ENCODE measurements at regions not wholly inside any gene's neighbourhood (a gene's known extent, or its start where the extent isn't known, plus 50 kb on each side); places are given as distances from the start of the nearest gene placed in this dataset.

DNA sequence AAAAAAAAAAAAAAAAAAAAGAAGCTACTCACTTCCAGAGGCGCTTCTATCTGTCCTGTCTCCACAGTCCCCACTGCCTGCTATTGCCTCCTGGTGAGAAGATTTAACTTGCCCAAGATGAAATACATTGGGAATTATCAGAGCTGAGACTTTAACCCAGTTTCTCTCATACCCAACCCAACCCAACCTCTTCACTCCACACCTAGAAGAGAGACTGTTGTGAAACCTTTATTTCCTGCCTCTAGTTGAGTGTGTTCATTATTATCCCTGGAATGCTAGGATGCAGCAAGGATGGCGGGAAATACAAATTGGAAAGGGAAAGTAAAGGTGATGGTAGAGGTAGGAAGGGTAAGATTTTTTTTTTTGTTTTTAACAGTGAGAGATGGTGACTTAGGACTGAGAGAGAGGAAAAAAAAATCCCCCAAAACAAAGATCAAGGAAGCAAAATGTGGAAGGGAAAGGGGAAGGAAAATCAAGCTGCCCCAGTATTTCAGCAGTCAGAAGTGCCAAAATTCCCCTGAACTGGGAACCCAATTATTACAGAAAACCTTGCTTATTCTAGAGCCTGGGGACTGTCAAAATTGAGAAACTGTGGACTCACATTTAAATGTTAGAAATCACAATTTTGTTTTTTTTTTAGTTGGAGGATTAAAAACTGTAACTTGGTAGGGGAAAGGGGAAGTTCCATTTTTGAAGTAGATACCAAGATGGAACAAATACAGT lies 253.0 kb downstream of the PTTG2 start:
- no peaks in the 10 kb centered on the region for H3K9me3 ChIP-seq (ENCODE audit: low read depth, low read length)
- no peak overlapping the region for H3K4me3 ChIP-seq (ENCODE audit: low read length)
- H3K27me3 ChIP-seq (ENCODE audit: insufficient read depth, low read length), result no peaks in the 10 kb centered on the region
- H3K4me1 ChIP-seq (ENCODE audit: insufficient read depth, low read length), result peaks cover 14% of the 10 kb centered on the region

GRCh38 chr4:38222892-38223291 lies 262.7 kb downstream of the PTTG2 start:
- Histone ChIP-seq H3K4me1 (ENCODE audit: insufficient read depth, low read length) (peaks cover 8% of the 10 kb centered on the region), H3K4me3 (ENCODE audit: low read length) (no peak overlapping the region), H3K9me3 (ENCODE audit: low read depth, low read length) (no peaks in the 10 kb centered on the region), H3K27me3 (ENCODE audit: insufficient read depth, low read length) (no peaks in the 10 kb centered on the region)

DNA sequence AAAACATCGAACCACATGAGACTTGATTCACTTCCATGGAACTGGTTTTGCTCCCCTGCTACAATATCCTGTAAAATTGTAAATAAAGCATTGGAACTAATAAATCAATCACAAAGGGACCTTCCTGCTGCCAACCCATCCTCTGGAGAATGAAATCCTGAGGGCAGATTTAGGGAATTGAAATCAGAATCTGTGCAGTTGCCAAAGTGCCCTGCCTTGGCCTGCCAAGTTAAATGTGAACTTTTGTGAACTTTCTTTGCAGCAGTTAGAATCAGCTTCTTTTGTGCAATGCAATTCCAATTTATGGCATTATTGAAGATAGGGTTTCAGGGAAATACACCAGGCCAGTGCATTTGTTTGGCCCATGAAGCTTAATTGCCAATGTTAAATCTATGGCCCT lies 263.1 kb downstream of the PTTG2 start:
- H3K9me3 ChIP-seq (ENCODE audit: low read depth, low read length), result no peaks in the 10 kb centered on the region
- H3K27me3 ChIP-seq (ENCODE audit: insufficient read depth, low read length), result no peaks in the 10 kb centered on the region
- H3K4me3 ChIP-seq (ENCODE audit: low read length), result no peak overlapping the region
- peaks cover 8% of the 10 kb centered on the region for H3K4me1 ChIP-seq (ENCODE audit: insufficient read depth, low read length)

- Histone ChIP-seq H3K27me3 (ENCODE audit: insufficient read depth, low read length) (no peaks in the 10 kb centered on the region), H3K4me3 (ENCODE audit: low read length) (no peak overlapping the region), H3K9me3 (ENCODE audit: low read depth, low read length) (no peaks in the 10 kb centered on the region), H3K4me1 (ENCODE audit: insufficient read depth, low read length) (peaks cover 8% of the 10 kb centered on the region)
Measured at GRCh38 chr4:38223782-38224236, 263.6 kb downstream of the PTTG2 start.

- peaks cover 8% of the 10 kb centered on the region for H3K4me1 ChIP-seq (ENCODE audit: insufficient read depth, low read length)
- H3K27me3 ChIP-seq (ENCODE audit: insufficient read depth, low read length), result no peaks in the 10 kb centered on the region
- H3K9me3 ChIP-seq (ENCODE audit: low read depth, low read length), result no peaks in the 10 kb centered on the region
- H3K4me3 ChIP-seq (ENCODE audit: low read length), result no peak overlapping the region
Measured at GRCh38 chr4:38224850-38225249, 264.7 kb downstream of the PTTG2 start.

DNA sequence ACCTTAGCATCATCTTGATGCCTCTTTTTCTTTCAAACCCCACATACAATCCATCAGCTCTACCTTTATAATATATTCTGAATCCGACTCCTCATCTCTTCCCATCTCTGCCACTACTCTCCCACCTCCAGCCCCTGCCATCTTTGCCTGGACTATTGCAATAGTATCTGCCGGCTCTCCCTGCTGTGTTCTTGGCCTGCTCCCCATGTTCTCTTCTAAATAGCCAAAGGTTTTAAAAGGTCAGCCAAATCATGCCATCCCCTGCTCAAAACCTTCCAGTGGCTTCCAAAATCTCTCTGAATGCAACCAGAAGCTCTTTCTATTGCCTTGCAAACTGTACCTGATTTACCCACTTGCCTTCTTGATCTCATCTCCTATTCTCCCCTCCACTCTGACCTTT lies 266.0 kb downstream of the PTTG2 start:
- peaks cover 8% of the 10 kb centered on the region for H3K4me1 ChIP-seq (ENCODE audit: insufficient read depth, low read length)
- H3K27me3 ChIP-seq (ENCODE audit: insufficient read depth, low read length), result no peaks in the 10 kb centered on the region
- no peaks in the 10 kb centered on the region for H3K9me3 ChIP-seq (ENCODE audit: low read depth, low read length)
- H3K4me3 ChIP-seq (ENCODE audit: low read length), result no peak overlapping the region

DNA sequence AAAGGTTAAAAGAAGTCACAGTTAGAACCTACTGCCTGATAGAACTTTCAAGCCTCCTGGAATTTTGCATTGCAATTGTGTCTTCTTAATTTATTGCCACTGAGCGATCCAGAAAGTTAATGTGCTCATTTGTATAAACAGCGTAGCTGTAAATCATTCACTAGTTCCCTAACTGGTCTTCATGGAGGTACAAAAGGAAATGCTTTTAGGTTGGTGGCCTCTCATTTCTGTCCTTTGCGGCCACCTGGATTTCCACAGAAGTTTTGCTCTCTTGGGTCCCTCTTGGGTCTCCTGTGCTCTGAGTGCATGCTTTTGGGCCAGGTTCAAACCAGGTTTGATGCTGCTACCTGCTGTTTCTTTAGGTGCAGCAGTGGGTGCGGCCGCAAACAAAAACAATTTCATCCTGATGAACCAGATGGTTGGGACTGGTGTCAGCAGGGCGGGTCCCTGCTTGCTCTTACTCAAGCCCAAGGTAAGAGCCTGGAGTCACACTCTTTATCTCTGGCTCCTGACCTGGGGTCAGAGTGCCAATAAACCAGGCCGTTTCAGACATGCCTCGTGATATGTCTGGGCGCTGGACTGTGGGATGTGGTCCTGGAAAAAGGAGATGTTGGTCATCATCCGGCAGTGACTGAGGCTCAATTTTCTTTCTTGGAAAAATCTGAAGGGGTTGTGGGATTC lies 270.1 kb downstream of the PTTG2 start:
- Histone ChIP-seq H3K4me3 (ENCODE audit: low read length) (no peak overlapping the region), H3K9me3 (ENCODE audit: low read depth, low read length) (no peaks in the 10 kb centered on the region), H3K4me1 (ENCODE audit: insufficient read depth, low read length) (peaks cover 17% of the 10 kb centered on the region), H3K27me3 (ENCODE audit: insufficient read depth, low read length) (no peaks in the 10 kb centered on the region)

DNA sequence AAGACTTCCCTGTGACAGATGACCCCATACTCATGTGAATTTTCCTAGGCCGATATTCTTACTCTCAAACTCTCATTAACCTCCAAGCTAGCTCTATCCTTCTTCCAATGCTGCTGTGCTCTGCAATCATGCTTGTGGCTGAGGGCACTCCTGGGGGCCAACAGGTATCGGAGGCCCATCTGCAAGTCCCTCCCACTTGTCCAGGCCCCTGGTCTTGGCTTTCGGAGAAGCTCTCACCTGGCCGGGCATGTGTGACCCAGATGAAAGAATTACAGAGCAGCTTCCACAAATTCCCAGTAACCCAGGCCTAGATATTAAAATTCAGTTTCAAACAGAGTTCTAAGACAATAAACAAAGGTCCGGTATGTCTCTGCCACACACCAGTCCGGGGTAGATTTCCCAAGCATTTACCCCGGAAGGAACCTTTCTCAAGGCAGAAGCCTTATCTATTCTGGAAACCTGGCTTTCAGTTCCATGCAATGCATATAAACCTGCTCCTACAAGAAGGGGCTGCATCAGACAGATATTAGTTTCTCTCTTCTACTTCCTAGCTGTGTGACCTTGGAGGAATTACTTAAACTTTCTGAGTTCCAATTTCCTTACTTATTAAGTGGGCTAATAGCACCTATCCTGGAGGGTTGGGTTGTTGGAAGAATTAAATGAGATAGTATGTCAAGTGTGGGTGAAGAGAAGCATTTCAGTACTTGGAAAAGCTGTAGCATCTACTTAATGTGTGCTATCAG lies 270.8 kb downstream of the PTTG2 start:
- H3K4me3 ChIP-seq (ENCODE audit: low read length), result no peak overlapping the region
- H3K27me3 ChIP-seq (ENCODE audit: insufficient read depth, low read length), result no peaks in the 10 kb centered on the region
- no peaks in the 10 kb centered on the region for H3K9me3 ChIP-seq (ENCODE audit: low read depth, low read length)
- peaks cover 17% of the 10 kb centered on the region for H3K4me1 ChIP-seq (ENCODE audit: insufficient read depth, low read length)

- Histone ChIP-seq H3K9me3 (ENCODE audit: low read depth, low read length) (no peaks in the 10 kb centered on the region), H3K4me1 (ENCODE audit: insufficient read depth, low read length) (peaks cover 17% of the 10 kb centered on the region), H3K4me3 (ENCODE audit: low read length) (no peak overlapping the region), H3K27me3 (ENCODE audit: insufficient read depth, low read length) (no peaks in the 10 kb centered on the region)
Measured at GRCh38 chr4:38231626-38232025, 271.4 kb downstream of the PTTG2 start.

DNA sequence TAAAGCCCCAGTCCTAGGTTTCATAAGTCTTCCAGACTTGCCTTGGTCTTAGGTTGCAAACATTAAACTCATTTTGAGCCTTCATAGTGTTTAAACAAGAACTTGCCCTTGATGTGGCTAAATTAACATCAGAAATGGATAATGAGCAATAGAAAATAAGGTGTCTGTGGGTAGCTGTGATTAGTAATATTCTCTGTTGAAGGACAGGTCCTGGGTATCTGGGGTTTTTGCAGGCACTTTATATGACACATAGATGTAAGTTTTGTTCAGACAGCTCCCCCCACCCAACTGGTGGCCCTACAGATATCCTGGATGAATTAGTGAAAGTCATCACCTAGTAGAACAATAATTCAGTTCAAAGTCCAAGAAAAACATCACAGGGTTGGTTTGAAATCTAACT lies 272.5 kb downstream of the PTTG2 start:
- Histone ChIP-seq H3K27me3 (ENCODE audit: insufficient read depth, low read length) (no peaks in the 10 kb centered on the region), H3K4me3 (ENCODE audit: low read length) (no peak overlapping the region), H3K9me3 (ENCODE audit: low read depth, low read length) (no peaks in the 10 kb centered on the region), H3K4me1 (ENCODE audit: insufficient read depth, low read length) (peaks cover 17% of the 10 kb centered on the region)

DNA sequence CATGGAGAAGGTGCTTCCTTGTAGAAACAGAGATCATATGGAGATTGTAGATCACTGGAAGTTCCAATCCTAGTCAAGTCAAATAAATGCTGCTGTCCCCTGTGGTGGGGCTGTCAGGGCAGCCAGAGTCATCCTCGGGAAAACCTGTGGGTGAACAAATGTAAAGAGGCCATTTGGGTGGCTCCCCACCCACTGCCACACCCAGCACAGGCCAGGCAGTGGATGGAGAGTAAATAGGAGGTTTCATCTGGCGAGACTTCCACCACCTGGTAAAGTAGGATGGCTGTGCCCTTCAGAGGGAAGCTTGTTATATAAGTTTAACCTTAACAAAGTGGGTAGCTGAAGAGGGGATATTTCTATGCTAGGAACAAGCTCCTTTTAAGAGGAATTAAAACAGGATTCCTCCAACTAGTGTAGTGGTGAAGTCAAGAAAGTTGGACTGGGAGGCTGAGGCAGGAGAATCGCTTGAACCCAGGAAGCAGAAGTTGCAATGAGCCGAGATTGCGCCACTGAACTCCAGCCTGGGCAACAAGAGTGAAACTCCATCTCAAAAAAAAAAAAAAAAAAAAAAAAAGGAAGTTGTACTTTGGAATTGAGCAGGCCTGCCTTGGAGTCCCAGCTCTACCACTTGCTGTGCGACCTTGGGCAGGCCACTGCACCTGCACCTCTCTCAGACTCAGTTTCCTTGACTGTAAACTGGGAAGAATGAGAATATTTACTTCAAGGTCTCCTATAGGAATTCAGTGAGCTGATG lies 273.7 kb downstream of the PTTG2 start:
- no peaks in the 10 kb centered on the region for H3K9me3 ChIP-seq (ENCODE audit: low read depth, low read length)
- H3K27me3 ChIP-seq (ENCODE audit: insufficient read depth, low read length), result no peaks in the 10 kb centered on the region
- H3K4me3 ChIP-seq (ENCODE audit: low read length), result no peak overlapping the region
- peaks cover 17% of the 10 kb centered on the region for H3K4me1 ChIP-seq (ENCODE audit: insufficient read depth, low read length)

DNA sequence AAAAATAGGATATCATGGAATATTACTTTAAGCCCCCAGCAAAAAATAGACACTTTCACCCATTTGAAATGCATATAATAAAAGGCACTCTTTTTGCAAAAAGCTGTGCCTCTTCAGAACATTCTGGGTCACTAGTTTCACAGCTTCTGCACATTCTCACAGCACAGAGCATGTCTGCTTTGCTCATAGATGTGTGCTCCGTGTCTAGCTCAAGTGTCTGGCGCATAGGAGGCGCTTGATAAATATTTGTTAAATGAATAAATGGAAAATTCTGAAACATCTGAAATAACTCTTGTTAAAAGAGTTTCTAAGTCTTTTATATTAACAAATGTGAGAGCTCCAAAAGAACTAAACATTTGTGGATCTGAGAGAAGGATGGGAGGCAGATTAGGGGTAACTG lies 275.2 kb downstream of the PTTG2 start:
- Histone ChIP-seq H3K4me3 (ENCODE audit: low read length) (no peak overlapping the region), H3K27me3 (ENCODE audit: insufficient read depth, low read length) (no peaks in the 10 kb centered on the region), H3K4me1 (ENCODE audit: insufficient read depth, low read length) (peaks cover 17% of the 10 kb centered on the region), H3K9me3 (ENCODE audit: low read depth, low read length) (no peaks in the 10 kb centered on the region)

- peaks cover 17% of the 10 kb centered on the region for H3K4me1 ChIP-seq (ENCODE audit: insufficient read depth, low read length)
- no peaks in the 10 kb centered on the region for H3K27me3 ChIP-seq (ENCODE audit: insufficient read depth, low read length)
- H3K4me3 ChIP-seq (ENCODE audit: low read length), result no peak overlapping the region
Measured at GRCh38 chr4:38236003-38236402, 275.8 kb downstream of the PTTG2 start.

GRCh38 chr4:38236503-38236902 lies 276.3 kb downstream of the PTTG2 start:
- Histone ChIP-seq H3K9me3 (ENCODE audit: low read depth, low read length) (no peaks in the 10 kb centered on the region), H3K4me1 (ENCODE audit: insufficient read depth, low read length) (peaks cover 17% of the 10 kb centered on the region), H3K27me3 (ENCODE audit: insufficient read depth, low read length) (no peaks in the 10 kb centered on the region), H3K4me3 (ENCODE audit: low read length) (no peak overlapping the region)

More at GRCh38 chr4:38236003-38236402, 275.8 kb downstream of the PTTG2 start:
- no peaks in the 10 kb centered on the region for H3K9me3 ChIP-seq (ENCODE audit: low read depth, low read length)

DNA sequence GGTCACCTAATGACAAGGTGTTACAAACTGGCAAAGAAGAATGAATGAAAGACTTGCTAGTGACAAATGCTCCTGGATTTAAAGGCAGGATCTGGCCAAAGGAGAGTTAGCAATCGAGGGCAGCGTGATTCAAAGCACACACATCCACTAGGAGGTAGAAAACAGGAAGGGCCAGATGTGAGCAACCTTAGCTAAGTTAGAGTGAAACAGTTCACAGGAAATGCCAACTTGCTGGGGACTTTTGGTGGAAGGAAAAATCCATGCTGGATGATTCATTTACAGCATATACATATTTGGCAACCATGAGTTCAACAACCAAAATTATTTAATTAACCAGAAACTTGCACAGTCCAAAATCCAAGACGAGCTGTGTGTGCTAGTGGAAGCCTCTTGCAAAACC lies 276.9 kb downstream of the PTTG2 start:
- Histone ChIP-seq H3K4me3 (ENCODE audit: low read length) (no peak overlapping the region), H3K27me3 (ENCODE audit: insufficient read depth, low read length) (no peaks in the 10 kb centered on the region), H3K4me1 (ENCODE audit: insufficient read depth, low read length) (peaks cover 17% of the 10 kb centered on the region), H3K9me3 (ENCODE audit: low read depth, low read length) (no peaks in the 10 kb centered on the region)
